ENCODE measurements at regions not wholly inside any gene's neighbourhood (a gene's known extent, or its start where the extent isn't known, plus 50 kb on each side); places are given as distances from the start of the nearest gene placed in this dataset.

DNA sequence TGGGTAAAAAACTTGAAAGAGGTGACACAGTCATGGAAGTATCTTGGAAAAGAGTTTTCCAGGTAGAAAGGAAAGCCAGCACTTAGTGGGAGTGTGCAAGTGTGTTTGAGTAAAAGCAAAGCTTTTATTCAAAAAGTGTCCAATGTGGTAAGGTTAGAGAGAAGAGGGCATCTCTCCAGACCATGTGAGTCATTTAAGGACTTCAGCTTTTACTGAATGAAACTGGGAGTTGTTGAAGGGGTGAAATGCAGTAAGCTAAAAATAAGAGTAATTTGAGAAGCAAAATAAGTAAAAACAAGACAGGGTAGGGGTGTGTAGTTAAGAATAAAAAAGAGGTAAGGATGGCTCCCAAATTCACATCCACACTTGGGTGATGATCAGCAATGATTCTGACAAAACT is 238.9 kb downstream of the SLC7A11 start (continued):
- TF ChIP-seq, protein P1, sequence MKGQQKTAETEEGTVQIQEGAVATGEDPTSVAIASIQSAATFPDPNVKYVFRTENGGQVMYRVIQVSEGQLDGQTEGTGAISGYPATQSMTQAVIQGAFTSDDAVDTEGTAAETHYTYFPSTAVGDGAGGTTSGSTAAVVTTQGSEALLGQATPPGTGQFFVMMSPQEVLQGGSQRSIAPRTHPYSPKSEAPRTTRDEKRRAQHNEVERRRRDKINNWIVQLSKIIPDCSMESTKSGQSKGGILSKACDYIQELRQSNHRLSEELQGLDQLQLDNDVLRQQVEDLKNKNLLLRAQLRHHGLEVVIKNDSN (IDR thresholded peaks at IDR 0.05; ENCODE audit: borderline replicate concordance, extremely low read length, insufficient read depth, low read depth, low read length), result no peak
- peak; percentile 81; the same call in 1 of the 2 replicates for TF ChIP-seq MEF2A (IDR thresholded peaks at IDR 0.05; ENCODE audit: insufficient read depth, low read depth, low read length)
- no peak for TF ChIP-seq CHD4 (IDR thresholded peaks at IDR 0.05)
- TF ChIP-seq JUNB (IDR thresholded peaks at IDR 0.05), result peak; percentile 92
- TF ChIP-seq SMAD5 (IDR thresholded peaks at IDR 0.05; ENCODE audit: low read depth), result no peak
- TF ChIP-seq ZBED1 (IDR thresholded peaks at IDR 0.05; ENCODE audit: borderline replicate concordance), result peak; percentile 50; the same call in 1 of the 2 replicates
- TF ChIP-seq WRNIP1 (IDR thresholded peaks at IDR 0.05; ENCODE audit: borderline replicate concordance, low read depth, low read length), result no peak
- TF ChIP-seq TCF12 (IDR thresholded peaks at IDR 0.05; ENCODE audit: low read depth, low read length), result no peak
- TF ChIP-seq CREM (IDR thresholded peaks at IDR 0.05; ENCODE audit: low read depth), result peak; percentile 53
- no peak for TF ChIP-seq TCF3 (IDR thresholded peaks at IDR 0.05; ENCODE audit: borderline replicate concordance, insufficient read depth, low read depth, low read length)
- no peak for TF ChIP-seq ZSCAN29 (IDR thresholded peaks at IDR 0.05)
- TF ChIP-seq, protein P2, sequence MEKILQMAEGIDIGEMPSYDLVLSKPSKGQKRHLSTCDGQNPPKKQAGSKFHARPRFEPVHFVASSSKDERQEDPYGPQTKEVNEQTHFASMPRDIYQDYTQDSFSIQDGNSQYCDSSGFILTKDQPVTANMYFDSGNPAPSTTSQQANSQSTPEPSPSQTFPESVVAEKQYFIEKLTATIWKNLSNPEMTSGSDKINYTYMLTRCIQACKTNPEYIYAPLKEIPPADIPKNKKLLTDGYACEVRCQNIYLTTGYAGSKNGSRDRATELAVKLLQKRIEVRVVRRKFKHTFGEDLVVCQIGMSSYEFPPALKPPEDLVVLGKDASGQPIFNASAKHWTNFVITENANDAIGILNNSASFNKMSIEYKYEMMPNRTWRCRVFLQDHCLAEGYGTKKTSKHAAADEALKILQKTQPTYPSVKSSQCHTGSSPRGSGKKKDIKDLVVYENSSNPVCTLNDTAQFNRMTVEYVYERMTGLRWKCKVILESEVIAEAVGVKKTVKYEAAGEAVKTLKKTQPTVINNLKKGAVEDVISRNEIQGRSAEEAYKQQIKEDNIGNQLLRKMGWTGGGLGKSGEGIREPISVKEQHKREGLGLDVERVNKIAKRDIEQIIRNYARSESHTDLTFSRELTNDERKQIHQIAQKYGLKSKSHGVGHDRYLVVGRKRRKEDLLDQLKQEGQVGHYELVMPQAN (conservative IDR thresholded peaks at IDR 0.05), result no peak
- no peak for TF ChIP-seq ZNF384 (IDR thresholded peaks at IDR 0.05; ENCODE audit: borderline replicate concordance, low read depth, low read length)
- 0 out of 2 replicates have a peak, but pooled peaks have one; percentile 24 for TF ChIP-seq GABPA (IDR thresholded peaks at IDR 0.05; ENCODE audit: low read depth)
- no peak for TF ChIP-seq FOS (IDR thresholded peaks at IDR 0.05; ENCODE audit: borderline replicate concordance, extremely low read depth, insufficient read length)
- TF ChIP-seq TCF7 (IDR thresholded peaks at IDR 0.05; ENCODE audit: borderline replicate concordance), result no peak
- TF ChIP-seq, protein P3, sequence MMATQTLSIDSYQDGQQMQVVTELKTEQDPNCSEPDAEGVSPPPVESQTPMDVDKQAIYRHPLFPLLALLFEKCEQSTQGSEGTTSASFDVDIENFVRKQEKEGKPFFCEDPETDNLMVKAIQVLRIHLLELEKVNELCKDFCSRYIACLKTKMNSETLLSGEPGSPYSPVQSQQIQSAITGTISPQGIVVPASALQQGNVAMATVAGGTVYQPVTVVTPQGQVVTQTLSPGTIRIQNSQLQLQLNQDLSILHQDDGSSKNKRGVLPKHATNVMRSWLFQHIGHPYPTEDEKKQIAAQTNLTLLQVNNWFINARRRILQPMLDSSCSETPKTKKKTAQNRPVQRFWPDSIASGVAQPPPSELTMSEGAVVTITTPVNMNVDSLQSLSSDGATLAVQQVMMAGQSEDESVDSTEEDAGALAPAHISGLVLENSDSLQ (IDR thresholded peaks at IDR 0.05), result no peak
- no peak for TF ChIP-seq ESRRA (IDR thresholded peaks at IDR 0.05; ENCODE audit: low read length)
- no peak for TF ChIP-seq POLR2AphosphoS2 (IDR thresholded peaks at IDR 0.05; ENCODE audit: low read depth, low read length)
- no peak for TF ChIP-seq NR2C2 (IDR thresholded peaks at IDR 0.05; ENCODE audit: borderline replicate concordance, control insufficient read depth, insufficient read length, low read depth)
- TF ChIP-seq, protein P4, sequence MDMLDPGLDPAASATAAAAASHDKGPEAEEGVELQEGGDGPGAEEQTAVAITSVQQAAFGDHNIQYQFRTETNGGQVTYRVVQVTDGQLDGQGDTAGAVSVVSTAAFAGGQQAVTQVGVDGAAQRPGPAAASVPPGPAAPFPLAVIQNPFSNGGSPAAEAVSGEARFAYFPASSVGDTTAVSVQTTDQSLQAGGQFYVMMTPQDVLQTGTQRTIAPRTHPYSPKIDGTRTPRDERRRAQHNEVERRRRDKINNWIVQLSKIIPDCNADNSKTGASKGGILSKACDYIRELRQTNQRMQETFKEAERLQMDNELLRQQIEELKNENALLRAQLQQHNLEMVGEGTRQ (IDR thresholded peaks at IDR 0.05; ENCODE audit: borderline replicate concordance, low read depth, low read length), result no peak
- TF ChIP-seq, protein P5, sequence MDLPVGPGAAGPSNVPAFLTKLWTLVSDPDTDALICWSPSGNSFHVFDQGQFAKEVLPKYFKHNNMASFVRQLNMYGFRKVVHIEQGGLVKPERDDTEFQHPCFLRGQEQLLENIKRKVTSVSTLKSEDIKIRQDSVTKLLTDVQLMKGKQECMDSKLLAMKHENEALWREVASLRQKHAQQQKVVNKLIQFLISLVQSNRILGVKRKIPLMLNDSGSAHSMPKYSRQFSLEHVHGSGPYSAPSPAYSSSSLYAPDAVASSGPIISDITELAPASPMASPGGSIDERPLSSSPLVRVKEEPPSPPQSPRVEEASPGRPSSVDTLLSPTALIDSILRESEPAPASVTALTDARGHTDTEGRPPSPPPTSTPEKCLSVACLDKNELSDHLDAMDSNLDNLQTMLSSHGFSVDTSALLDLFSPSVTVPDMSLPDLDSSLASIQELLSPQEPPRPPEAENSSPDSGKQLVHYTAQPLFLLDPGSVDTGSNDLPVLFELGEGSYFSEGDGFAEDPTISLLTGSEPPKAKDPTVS (IDR thresholded peaks at IDR 0.05; ENCODE audit: low read depth, low read length), result no peak
- TF ChIP-seq RUNX3 (IDR thresholded peaks at IDR 0.05; ENCODE audit: low read length), result peak; percentile 73

Data from GM12878 (cell line).